HG02588 (cell line): ENCODE measurements at regions not wholly inside any gene's neighbourhood (a gene's known extent, or its start where the extent isn't known, plus 50 kb on each side); places are given as distances from the start of the nearest gene placed in this dataset.
A peak's percentile ranks its signal among the peaks of the same experiment; 100 is the strongest.
"Not testable (repeated sequence)": the region's sequence is repeated elsewhere in the genome, so short reads cannot be mapped to it uniquely, and the experiment has no call there.

ENCODE experiments used
- ATAC-seq: cut with Tn5 transposase; IDR thresholded peaks from one replicate; pipeline ENCODE4 v1.9.1; 2021; ENCODE audit warnings: mild to moderate bottlenecking, moderate library complexity; ENCODE audit not compliant: unreplicated experiment

- ATAC-seq, result no peak
These were observed 54.1 kb downstream of the FOXG1 start for GRCh38 chr14:28820677-28821076.

GRCh38 chr14:28821993-28822392 is 55.4 kb downstream of the FOXG1 start:
- ATAC-seq, result no peak

DNA sequence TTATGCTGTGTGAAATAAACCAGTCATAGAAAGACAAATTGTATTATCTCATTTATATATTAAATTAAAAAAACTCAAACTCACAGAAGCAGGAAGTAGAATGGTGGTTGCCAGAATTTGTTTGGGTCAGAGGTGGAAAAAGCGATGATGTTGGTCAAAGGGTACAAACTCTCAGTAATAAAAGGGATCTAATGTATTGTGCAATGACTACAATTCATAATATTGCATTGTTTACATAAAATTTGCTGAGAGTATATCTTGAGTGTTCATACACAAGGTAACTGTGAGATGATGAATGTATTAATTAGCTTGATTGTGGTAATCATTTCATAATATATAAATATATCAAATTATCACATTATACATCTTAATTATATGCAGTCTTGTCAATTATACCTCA is 56.7 kb downstream of the FOXG1 start:
- no peak for ATAC-seq

GRCh38 chr14:28830115-28830534 is 63.5 kb downstream of the FOXG1 start:
- ATAC-seq, result no peak

DNA sequence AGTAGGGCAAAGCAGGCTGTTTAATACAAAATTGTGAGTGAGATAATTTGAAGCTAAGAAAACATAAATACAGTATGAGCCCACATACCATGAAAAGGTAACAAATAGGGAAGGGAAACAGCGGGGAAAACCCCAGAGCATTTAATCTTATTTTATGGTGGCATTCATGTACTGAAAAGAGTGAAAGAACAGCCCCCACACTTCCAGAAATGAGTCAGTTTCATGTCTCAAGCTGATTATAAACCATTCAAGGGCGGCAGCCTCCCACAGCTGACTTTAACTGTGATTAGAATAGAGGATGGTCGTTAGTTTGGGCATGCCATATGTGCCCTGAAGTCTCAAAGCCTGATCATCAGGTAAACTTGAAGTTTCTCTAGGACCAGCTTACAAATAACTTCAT is 64.5 kb downstream of the FOXG1 start:
- peak; percentile 99 for ATAC-seq

- ATAC-seq, result not testable (repeated sequence)
These were observed 76.0 kb downstream of the FOXG1 start for GRCh38 chr14:28842569-28842968.

DNA sequence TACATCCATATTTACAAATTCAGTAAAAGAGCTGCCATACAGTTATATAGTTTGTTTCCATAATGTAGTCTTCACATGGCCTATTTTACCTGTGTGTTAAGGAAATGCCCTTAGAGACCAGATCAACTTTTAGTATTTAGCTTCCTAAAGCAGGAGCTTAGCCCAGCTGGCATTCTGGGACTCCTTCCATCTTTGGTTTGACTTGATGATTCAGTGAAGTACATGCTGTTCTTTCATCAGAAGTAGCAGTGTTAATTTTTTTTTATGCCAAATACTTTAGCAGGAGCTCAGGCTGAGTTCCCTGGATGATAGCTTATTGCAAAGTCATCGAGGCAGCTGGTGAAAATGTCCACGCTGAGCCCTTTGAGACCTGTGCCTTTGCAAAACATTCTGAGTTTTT is 101.0 kb downstream of the FOXG1 start:
- ATAC-seq, result no peak

DNA sequence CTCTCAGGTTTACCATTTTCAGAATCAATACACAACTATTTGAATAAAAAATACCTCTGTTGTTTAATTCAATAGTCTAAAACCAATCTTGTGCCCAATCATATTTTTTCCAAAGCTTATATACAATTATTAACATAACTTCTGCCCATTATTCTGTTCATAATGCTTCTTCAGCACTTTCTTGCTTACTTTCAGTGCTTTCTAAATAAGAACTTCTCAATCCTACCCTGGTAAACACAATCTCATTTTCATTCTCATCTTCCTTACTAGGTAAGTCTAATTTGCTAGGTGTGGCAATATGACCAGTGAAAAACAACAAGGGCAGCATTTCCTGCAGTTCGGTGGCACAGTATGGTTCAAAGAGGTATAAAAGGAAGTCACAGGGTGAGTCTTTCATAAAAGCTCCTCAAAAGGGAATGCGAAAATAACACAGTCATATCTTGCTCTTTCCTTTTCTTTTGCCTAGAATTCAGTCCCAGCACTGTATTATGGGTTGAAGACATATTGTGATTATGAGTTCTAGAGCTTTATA is 103.5 kb downstream of the FOXG1 start:
- ATAC-seq, result no peak

DNA sequence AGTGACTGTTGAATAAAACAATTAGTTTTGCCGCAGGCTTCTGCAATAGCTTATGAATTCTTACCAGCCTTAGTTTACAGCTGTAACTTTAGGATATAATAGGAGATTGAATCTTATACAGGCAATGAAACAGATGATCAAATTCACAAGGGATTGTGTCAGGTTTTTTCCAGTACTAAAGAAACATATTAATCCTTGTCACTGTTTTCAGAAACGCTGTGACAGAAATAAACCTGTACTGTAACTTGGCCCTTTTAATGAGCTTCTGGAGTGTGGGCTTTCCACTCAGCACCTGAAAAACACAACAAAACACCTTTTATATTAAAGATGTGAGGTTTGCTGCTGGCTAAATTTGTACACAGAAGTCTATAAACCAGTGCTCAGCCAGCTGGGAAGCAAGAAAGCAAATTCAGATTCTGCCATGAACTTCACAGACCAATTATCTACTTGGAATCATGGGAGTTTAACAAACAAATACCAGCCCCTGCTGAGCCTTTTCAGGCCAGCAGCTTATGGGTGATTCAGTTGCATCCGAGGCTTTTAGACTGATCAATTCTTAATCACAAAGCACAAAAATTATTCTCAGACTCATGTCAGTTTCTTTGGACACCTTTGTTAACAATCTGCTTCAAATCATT is 109.5 kb downstream of the FOXG1 start:
- no peak for ATAC-seq

DNA sequence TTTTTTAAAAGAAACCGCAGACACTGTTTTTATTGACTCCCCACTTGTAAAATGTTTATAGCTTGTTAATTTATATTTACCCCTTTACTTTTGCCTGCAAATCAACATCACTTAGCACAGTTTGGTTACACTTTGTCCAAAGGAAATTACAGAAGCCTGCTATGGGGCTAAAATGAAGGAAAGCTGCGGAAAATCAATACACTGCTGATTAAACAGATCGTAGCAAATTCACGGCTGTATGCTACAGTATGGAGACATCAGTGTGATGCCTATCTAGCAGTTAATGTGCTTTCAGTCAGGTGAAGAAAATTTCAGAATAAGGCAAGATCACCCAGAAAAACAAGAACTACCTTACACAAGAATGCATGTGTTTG is 110.0 kb downstream of the FOXG1 start:
- ATAC-seq, result no peak

- ATAC-seq, result no peak
These were observed 111.3 kb downstream of the FOXG1 start for GRCh38 chr14:28877923-28878322.

DNA sequence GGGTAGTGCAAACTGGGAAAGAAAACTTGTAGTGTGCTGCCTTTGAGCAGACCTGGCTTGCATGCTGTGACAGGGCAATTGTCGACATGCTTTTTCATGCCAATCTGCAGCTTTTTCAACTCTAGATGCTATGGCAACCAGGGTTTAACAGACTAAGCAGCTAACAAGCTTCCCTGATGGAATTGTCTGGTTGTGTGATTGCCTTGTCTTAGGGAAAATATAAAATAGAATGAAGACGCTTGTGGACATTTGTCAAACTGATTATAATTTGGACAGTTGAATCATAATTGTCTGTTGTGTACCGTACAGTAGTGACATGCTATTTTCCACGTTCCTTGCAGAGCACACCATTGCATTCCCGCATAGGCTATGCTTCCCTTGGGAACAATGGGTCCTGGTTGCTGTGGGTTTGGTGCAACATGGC is 113.0 kb downstream of the FOXG1 start:
- ATAC-seq, result no peak

DNA sequence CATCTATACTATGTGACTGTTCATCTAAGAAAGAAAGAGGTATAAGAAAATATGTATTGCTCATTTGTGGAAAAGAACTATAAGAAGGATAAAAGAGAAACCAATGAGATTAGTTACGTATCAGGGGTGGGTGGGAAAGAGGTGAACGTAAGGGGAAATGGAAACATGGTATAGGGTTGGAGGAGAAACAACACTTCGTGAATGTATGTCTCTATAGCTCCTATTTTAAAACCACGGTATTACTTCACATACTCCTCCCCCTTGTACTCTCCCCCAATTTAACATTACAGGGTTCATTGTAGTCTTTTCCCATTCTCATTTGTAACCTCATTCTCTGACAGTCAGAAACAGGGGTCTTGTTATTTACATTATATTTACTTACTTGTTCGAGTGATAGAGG is 120.4 kb downstream of the FOXG1 start:
- ATAC-seq, result no peak

- no peak for ATAC-seq
These were observed 128.8 kb downstream of the FOXG1 start for GRCh38 chr14:28895389-28895788.

GRCh38 chr14:28896337-28896736 is 129.8 kb downstream of the FOXG1 start:
- ATAC-seq, result no peak

GRCh38 chr14:28901631-28902030 is 135.0 kb downstream of the FOXG1 start:
- no peak for ATAC-seq

GRCh38 chr14:28902930-28903329 is 136.3 kb downstream of the FOXG1 start:
- no peak for ATAC-seq

DNA sequence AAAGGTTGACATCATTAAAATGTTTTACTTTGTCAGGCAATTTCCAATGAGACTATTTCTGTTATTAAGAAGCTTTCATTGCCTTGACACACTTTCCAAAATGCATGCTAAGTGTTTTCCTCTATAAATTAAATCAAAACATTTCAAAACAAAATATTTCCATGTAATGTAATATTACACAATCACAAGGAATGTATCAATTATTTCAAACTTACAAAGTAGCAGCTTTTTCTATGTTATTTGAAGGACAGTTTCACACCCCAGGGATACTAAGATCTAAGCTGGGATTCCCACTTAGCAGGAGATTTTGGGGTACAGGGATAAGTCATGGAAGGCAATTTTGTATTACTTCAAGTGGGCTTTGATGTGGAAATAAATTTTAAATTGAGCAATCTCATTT is 144.9 kb downstream of the FOXG1 start:
- ATAC-seq, result no peak

- no peak for ATAC-seq
These were observed 146.5 kb downstream of the FOXG1 start for GRCh38 chr14:28913056-28913455.

DNA sequence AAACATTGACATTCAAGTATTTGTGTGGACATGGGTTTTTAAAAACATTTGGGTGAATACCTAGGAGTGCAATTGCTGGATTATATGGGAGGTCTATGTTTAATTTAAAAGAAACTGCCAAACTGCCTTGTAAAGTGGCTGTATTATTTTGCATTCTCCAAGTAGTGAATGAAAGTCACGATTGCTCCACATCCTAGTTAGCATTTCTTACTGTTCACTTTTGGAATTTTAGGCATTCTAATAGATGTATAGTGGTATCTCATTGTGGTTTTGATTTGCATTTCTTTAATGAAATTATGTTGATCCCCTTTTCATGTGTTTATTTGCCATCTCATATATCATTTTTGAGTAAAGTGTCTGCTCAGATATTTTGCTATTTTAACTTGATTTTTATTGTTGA is 159.5 kb downstream of the FOXG1 start:
- no peak for ATAC-seq

GRCh38 chr14:28931999-28932398 is 165.4 kb downstream of the FOXG1 start:
- ATAC-seq, result no peak

DNA sequence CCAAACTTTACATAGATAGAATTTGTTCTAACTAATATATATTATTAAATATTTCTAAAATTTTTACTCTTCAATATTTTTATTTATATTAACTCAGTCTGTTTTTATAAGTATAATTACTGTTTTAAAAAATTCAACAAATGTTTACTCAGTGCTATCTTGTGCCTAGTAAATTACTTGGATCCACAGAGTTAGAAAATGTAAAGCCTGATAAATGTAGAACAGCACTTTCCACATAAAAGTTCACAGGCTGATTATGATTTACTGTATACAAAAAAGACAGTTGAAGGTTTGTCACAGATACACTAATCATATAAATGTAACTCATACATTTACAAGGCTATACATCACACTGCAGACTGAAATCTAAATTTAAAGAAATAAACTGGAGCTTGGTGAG is 170.0 kb downstream of the FOXG1 start:
- ATAC-seq, result no peak

GRCh38 chr14:28941758-28942157 is 175.2 kb downstream of the FOXG1 start:
- ATAC-seq, result no peak
